WERI-Rb-1 (cell line): ENCODE measurements at regions not wholly inside any gene's neighbourhood (a gene's known extent, or its start where the extent isn't known, plus 50 kb on each side); places are given as distances from the start of the nearest gene placed in this dataset.
"Not testable (repeated sequence)": the region's sequence is repeated elsewhere in the genome, so short reads cannot be mapped to it uniquely, and the experiment has no call there.

Experiments
- DNase-seq: peaks from one replicate; pipeline ENCODE4 v3.0.0-alpha.2; 2020
- H3K27ac ChIP-seq: fragments of 250-450 bp; sonication (Bioruptor Pico); 2 replicates; pipeline ENCODE4 v1.5.1; 2020; ENCODE audit warnings: mild to moderate bottlenecking, moderate library complexity
- H3K27me3 ChIP-seq: fragments of 250-450 bp; sonication (Bioruptor Pico); 2 replicates; pipeline ENCODE4 v1.5.1; 2021; ENCODE audit warnings: mild to moderate bottlenecking, low read depth, moderate library complexity; ENCODE audit not compliant: insufficient read depth, severe bottlenecking
- H3K36me3 ChIP-seq: fragments of 250-450 bp; sonication (Bioruptor Pico); 2 replicates; pipeline ENCODE4 v1.5.1; 2020; ENCODE audit warnings: mild to moderate bottlenecking, moderate library complexity
- H3K4me3 ChIP-seq: 2 replicates; pipeline ENCODE4 v1.5.1; 2011; ENCODE audit warnings: low read depth, mild to moderate bottlenecking, control low read depth, low read length
- H3K9me3 ChIP-seq: fragments of 250-450 bp; sonication (Bioruptor Pico); 2 replicates; pipeline ENCODE4 v1.5.1; 2021; ENCODE audit warnings: mild to moderate bottlenecking, moderate library complexity; ENCODE audit not compliant: severe bottlenecking
- CTCF ChIP-seq: IDR thresholded peaks from 2 replicates; pipeline ENCODE4 v1.5.1; 2011; ENCODE audit warnings: low read depth, mild to moderate bottlenecking, control low read depth, inconsistent platforms, low read length

- H3K27ac ChIP-seq, result no peak overlapping the region
- TF ChIP-seq CTCF, result no peak
Observed at GRCh38 chr4:57734104-57734670, 624.0 kb upstream of the IGFBP7 start.

GRCh38 chr4:57729775-57730570 is 619.8 kb upstream of the IGFBP7 start:
- H3K36me3 ChIP-seq, H3K4me3 ChIP-seq, DNase-seq, H3K27ac ChIP-seq, H3K9me3 ChIP-seq, H3K27me3 ChIP-seq: not testable (repeated sequence)

More at GRCh38 chr4:57734104-57734670, 624.0 kb upstream of the IGFBP7 start:
- DNase-seq, result no peak
- Histone ChIP-seq H3K4me3 (no peak overlapping the region), H3K36me3 (no peaks in the 10 kb centered on the region), H3K27me3 (no peaks in the 10 kb centered on the region), H3K9me3 (no peaks in the 10 kb centered on the region)

GRCh38 chr4:57726154-57726553 is 616.0 kb upstream of the IGFBP7 start:
- no peak for DNase-seq
- no peaks in the 10 kb centered on the region for H3K27me3 ChIP-seq
- TF ChIP-seq CTCF, result no peak
- no peak overlapping the region for H3K27ac ChIP-seq
- no peaks in the 10 kb centered on the region for H3K36me3 ChIP-seq
- no peak overlapping the region for H3K4me3 ChIP-seq
- H3K9me3 ChIP-seq, result no peaks in the 10 kb centered on the region

- DNase-seq, result no peak
- Histone ChIP-seq H3K36me3 (no peaks in the 10 kb centered on the region), H3K9me3 (no peaks in the 10 kb centered on the region), H3K27me3 (no peaks in the 10 kb centered on the region), H3K4me3 (no peak overlapping the region), H3K27ac (no peak overlapping the region)
- no peak for TF ChIP-seq CTCF
Observed at GRCh38 chr4:57719456-57719855, 609.3 kb upstream of the IGFBP7 start.

- H3K36me3 ChIP-seq, DNase-seq, H3K4me3 ChIP-seq, H3K27me3 ChIP-seq, H3K27ac ChIP-seq, H3K9me3 ChIP-seq: not testable (repeated sequence)
Observed at GRCh38 chr4:57714313-57714712, 604.1 kb upstream of the IGFBP7 start.

GRCh38 chr4:57710053-57710452 is 599.9 kb upstream of the IGFBP7 start:
- no peak for TF ChIP-seq CTCF
- DNase-seq, result no peak
- no peak overlapping the region for H3K4me3 ChIP-seq
- H3K27ac ChIP-seq, result no peak overlapping the region
- no peaks in the 10 kb centered on the region for H3K27me3 ChIP-seq
- H3K36me3 ChIP-seq, result no peaks in the 10 kb centered on the region
- no peaks in the 10 kb centered on the region for H3K9me3 ChIP-seq

- Histone ChIP-seq H3K4me3 (no peak overlapping the region), H3K9me3 (no peaks in the 10 kb centered on the region), H3K27me3 (no peaks in the 10 kb centered on the region), H3K36me3 (no peaks in the 10 kb centered on the region), H3K27ac (no peak overlapping the region)
- no peak for TF ChIP-seq CTCF
- no peak for DNase-seq
Observed at GRCh38 chr4:57691370-57691769, 581.2 kb upstream of the IGFBP7 start.
